Dedifferentiated amniotic fluid mesenchymal stem cell (primary cell): ENCODE measurements at regions not wholly inside any gene's neighbourhood (a gene's known extent, or its start where the extent isn't known, plus 50 kb on each side); places are given as distances from the start of the nearest gene placed in this dataset.
"Not testable (repeated sequence)": the region's sequence is repeated elsewhere in the genome, so short reads cannot be mapped to it uniquely, and the experiment has no call there.

ENCODE experiments used
- DNase-seq: peaks from one replicate; pipeline ENCODE4 v3.0.0-alpha.2; 2016; ENCODE audit errors: extremely low spot score

GRCh38 chr2:156778916-156779315 lies 342.7 kb downstream of the GPD2 start:
- no peak for DNase-seq

GRCh38 chr2:156779416-156780120 lies 343.4 kb downstream of the GPD2 start:
- DNase-seq: no peak

- not testable (repeated sequence) for DNase-seq
These were observed 345.5 kb downstream of the GPD2 start for GRCh38 chr2:156781677-156782076.

DNA sequence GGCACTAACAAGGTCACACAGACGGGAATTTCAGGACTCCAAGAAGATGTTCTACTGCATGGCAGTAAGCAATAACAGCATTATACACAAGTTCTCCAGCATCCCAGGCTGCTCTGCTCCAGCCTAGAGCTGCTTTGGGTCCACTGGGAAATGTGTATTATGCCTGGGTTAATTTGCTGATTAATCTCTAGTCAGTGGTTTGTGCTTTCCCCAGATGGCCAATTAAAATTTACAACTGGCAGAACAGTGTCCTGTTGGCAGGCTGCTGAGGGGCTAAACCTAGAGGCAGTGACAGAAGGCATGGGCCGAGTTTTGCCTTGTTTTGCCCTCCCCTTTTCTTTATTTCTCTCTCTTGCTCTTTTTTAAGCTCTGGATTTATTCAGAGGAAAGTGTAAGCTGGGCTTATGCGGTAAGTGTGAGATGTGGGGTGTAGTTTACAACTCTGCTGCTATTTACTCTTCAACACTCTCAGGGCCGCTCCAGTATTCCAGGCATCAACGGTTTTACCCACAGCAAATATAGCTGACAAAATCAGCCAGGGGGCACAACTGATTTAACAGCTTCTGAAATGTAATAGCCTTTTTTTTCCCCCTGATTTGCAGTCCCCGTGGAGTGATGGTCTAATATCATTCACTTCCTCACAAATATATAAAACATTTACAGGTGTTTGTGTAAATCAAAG lies 348.0 kb downstream of the GPD2 start:
- no peak for DNase-seq

GRCh38 chr2:156787517-156787916 lies 351.3 kb downstream of the GPD2 start:
- DNase-seq: no peak

DNA sequence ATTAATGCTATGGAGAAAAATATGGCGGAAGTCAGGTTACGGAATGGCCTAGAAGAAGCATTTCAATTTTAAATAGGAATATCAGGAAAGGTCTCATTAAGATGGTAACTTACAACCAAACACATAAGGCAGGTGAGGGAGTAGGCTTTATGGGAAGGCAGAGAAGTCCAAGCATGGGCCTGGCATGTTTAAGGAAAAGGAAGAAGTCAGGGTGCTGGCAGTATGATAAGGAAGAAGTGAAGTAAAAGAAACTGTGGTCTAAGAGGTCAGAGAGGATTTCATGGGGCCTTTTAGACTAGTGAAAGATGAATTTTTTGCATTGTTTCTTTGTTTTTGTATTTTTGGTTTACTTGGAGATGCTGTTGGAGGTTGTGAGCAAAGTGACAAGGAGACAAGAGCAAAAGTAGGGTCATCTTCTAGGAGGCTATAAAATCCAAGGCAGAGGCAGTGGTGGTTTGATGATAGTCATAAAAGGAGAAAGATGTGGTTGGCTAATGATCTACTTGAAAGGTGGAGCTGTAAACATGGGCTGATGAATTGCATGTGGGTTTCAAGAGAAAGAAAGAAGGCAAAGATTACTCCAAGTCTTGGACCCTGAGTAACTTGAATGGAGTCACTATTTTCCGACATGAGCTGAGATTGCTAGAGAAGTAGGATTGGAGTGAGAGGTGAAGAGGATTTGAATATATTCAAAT lies 354.3 kb downstream of the GPD2 start:
- no peak for DNase-seq

- DNase-seq: no peak
These were observed 356.2 kb downstream of the GPD2 start for GRCh38 chr2:156792242-156792840.

GRCh38 chr2:156797832-156798231 lies 361.7 kb downstream of the GPD2 start:
- DNase-seq: no peak

- no peak for DNase-seq
These were observed 364.0 kb downstream of the GPD2 start for GRCh38 chr2:156800065-156800653.

DNA sequence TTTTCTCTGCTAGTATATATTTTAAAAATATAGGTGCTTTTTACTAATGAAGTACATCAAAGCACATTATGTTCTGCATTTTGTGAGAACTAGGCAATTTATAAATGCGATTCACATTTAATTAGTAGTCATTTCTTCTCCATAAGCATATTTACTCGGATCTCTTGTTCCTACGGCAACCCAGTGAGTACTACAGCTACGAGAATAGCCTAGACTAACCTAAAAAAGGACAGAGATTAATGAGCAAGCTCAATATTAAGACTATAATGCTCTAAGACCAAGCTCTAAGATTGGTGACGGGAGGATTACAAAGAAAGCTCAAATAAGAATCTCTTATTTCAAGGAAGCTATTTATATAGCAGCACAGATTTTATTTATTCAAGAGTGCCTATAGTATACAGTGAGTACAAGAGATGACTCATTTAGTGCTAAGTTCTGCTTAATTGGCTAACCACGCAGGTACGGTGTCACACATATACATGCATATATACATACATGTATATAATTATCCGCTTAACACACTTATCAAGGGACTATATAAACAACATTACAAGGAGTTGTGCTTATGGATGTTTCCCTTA lies 364.7 kb downstream of the GPD2 start:
- no peak for DNase-seq

DNA sequence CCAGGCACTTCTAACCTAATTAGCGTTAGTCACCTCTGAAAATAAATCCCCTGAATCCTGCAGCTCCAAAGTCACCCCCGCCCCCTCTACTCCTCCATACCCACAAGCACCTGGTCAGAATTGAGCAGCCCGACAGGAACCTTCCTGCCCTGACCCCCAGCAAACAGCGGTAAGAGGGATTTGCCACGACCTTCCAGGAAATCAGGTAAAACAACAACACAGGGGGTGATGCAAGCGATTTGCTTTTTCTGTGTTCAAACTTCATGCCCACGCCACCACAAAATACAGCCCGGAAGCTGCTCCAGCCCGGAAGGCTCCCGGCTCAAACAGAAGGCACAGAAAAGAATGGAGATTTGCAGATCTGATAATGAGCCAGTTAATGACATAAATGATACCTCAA lies 367.1 kb downstream of the GPD2 start:
- DNase-seq: no peak

GRCh38 chr2:156803967-156804366 lies 367.8 kb downstream of the GPD2 start:
- no peak for DNase-seq

GRCh38 chr2:156810094-156810493 lies 373.9 kb downstream of the GPD2 start:
- DNase-seq: no peak

- no peak for DNase-seq
These were observed 376.3 kb downstream of the GPD2 start for GRCh38 chr2:156812496-156812895.

DNA sequence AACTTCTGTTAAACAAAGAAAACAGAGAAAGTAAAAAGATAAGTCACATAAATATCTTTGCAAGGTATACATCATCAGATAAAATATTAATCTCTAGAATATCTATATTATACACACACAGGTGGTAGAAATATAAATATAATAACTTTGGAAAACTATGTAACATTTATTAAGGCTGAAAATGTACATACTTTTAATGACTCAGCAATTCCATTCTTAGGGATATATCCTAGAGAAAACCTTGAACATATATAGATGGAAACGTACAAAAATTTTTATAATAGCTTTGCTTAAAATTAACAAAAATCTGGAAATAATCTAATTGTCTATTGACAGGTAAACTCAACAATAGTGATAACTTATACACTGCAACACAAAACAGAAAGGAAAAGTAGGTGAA lies 381.3 kb downstream of the GPD2 start:
- DNase-seq: no peak

DNA sequence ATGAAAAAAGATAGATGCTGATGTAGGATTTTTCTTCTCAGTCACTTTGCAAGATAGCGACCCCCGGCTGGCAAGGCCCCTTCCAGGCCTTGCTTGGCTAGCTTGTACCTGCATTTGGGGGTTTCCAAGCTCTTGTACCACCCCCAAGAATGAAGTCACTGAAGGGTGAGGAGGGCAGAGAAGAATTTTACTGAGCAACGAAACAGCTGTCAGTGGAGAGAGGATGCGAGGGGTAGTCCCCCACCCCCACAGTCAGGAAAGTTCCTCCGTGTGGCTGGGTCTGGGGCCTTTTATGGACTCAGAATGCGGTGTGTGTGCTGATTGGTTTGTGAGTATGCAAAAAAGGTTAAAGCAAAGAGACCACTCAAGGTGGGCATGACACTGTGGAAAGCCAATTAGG lies 382.0 kb downstream of the GPD2 start:
- no peak for DNase-seq

GRCh38 chr2:156818944-156819343 lies 382.8 kb downstream of the GPD2 start:
- no peak for DNase-seq

- DNase-seq: peak; percentile 15
These were observed 390.3 kb downstream of the GPD2 start for GRCh38 chr2:156826341-156826933.

DNA sequence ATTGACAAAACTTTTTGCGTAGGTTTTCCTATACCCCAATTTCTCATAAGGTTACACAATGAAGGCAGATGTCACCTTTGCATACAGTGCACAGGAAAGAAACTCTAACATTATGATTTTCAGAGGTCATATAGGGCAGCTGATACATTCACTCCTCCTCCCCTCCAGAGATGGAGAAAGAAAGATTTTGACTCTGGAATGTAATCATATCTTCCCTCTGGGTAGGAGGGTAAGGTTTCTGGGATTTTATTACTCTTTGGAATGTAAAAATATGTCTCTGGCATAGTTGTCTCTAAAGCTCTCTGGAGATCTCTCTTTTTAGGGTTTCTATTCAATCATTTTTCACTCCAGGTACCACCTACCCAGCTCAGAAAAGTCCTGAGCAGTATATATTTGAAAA lies 398.3 kb downstream of the GPD2 start:
- no peak for DNase-seq

GRCh38 chr2:156837635-156838370 lies 401.6 kb downstream of the GPD2 start:
- no peak for DNase-seq

GRCh38 chr2:156841321-156841720 lies 405.1 kb downstream of the GPD2 start:
- DNase-seq: no peak
